Right forelimb (tissue), 1 donor: ENCODE measurements at regions not wholly inside any gene's neighbourhood (a gene's known extent, or its start where the extent isn't known, plus 50 kb on each side); places are given as distances from the start of the nearest gene placed in this dataset.
A peak's percentile ranks its signal among the peaks of the same experiment; 100 is the strongest.
"Not testable (repeated sequence)": the region's sequence is repeated elsewhere in the genome, so short reads cannot be mapped to it uniquely, and the experiment has no call there.

Experiments used
- DNase-seq: peaks from one replicate; pipeline ENCODE4 v3.0.0-alpha.2; 2018

DNA sequence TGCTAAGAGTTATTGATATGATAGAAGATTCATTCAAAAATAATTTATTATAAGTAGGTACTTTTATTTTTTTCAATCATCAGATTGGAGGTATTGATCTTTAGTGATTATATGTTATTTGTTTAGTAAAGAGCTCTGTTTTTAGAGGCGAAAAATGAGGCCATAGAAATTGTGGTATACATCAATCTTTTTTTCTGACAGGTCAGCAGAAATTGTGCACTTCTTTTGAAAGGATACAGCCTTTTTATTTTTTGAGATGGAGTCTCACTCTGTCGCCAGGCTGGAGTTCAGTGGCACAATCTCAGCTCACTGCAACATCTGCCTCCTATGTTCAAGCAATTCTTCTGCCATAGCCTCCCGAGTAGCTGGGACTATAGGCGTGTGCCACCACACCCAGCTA lies 292.1 kb downstream of the BAMBI start:
- DNase-seq = no peak

DNA sequence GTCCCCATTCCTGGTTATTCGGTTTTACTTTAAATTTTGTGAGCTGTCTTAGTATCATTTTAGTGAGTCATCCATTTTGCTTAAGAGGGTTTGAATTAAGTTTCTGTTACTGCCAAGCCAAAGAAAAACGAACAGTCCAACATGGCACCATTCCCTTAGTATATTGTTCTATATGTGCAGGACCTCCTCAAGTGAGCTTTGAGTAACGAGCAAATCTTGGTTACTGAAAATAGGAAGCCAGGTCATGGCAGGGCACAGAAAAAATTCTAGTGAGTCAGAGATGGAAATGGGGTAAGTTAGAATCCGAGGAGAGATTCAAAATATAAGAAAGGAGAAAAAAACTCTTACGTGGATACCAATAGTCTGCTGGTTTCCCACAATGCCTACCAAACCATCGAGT lies 292.9 kb downstream of the BAMBI start:
- DNase-seq = no peak

DNA sequence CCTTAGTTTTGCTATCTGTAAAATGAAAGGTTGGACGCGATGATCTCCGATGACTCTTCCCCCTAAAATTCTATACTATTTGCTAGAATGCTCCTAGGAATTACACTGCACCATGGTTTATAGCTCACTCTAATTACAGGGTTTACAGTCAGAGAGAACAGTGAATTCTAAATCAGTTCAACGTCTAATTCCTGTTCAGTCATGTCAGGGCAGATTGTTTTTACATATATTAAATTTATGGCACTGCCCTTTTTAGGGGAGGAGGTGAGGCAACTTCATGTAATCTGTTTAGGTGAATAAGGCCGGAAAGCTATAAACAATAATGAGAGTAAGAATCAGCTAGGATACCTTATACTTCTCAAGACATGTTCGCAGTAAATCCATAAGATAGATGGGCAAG lies 293.9 kb downstream of the BAMBI start:
- DNase-seq = no peak

DNA sequence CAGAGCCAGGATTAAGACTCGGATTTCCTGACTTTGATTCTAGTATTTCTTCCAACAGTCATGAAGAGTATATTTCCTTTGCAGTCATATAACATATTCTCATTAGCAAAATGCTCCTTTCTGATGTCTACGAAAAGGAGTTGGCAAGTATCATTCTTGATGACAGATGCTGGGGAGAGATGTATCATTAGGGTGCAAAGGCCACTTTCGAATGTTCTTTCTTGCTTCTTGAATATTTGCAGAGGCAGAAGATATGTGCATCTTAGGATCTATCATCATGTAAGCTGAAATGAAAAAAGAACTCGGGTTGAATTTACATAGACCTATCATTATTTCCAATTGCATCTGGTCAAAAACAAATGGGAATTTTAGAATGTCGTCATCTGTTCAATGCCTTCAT lies 294.4 kb downstream of the BAMBI start:
- no peak for DNase-seq

DNA sequence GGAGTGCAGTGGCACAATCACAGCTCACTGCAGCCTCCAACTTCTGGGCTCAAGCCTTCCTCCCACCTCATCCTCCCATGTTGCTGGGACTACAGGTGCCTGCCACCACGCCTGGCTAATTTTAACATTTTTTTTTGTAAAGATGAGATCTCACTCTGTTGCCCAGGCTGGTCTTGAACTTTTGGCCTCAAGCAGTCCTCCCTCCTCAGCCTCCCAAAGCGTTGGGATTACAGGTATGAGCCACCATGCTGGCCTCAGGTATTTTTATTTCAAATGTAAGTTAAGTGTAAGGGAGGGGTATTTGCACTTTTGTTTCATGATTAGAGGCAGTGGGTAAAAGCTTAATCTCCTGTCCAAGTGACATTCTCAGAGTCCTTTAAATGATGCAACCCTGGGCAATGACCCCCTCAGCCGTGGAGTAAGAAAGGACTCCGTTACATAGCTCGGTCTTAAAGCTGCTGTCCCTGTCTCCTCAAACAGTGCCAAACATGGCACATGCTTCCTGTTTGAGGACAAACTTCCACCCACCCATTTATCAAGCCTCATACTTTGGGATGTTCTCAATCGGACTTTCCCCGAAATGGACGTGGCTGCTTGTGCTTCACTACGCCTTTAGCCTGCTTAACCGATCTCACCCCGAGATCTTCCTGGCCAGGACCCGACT lies 296.1 kb downstream of the BAMBI start:
- DNase-seq = no peak

DNA sequence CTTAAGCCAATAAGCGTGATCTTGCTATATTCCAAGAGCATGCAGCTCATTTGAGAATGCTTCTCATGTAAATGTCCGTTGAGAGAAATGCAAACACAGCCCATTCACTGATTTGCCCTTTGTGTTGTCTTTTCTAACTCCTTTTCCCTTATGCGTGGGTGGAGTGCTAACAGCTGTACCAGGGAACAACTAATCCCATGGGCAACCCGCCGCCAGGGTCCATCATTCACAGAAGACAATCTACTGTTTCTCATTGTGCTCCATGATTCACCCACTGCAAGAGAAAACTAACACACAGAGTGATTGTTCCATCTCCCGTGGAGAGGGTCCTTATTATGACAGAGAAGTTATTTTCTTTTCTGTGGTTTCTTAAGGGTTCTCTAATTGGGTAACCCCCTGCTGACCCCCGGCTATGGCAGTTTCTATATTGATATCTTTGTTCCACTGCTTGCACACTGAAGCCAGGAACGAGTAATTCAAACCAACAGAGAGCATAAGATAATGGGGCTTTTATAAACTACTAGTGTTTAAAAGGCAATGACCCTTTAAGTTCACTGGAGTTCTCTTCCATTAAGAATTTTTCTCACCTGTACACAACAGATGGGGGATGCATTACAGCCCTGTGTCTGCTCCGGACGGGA lies 298.7 kb downstream of the BAMBI start:
- peak; percentile 51 for DNase-seq

DNA sequence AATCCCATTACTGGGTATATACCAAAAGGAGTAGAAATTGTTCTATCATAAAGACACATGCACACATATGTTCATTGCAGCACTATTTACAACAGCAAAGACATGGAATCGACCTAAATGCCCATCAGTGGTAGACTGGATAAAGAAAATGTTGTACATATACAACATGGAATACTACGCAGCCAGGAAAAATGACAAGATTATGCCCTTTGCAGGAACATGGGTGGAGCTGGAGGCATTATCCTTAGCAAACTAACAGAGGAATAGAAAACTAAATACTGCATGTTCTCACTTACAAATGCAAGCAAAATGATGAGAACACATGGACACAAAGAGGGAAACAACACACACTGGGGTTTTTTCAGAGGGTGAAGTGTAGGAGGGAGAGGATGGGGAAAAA lies 300.2 kb downstream of the BAMBI start:
- no peak for DNase-seq

DNA sequence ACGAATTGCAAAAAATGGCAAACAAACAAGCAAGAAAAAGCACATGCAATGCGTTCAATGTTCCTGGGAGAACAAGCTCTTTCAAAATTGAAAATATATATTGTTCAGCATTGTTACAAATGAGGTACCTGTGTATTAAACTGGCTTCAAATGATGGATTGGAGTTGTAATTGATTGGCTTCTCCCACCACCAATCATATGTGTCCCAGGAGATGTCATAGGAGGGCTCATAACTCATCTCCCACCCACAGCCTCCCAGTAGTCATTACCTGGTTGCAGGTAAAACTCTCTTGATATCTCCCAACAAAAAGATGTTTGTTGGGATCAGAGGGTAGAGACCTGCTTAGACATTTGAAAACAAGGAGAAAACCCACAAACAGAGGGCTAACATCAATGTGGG lies 302.9 kb downstream of the BAMBI start:
- DNase-seq = no peak

DNA sequence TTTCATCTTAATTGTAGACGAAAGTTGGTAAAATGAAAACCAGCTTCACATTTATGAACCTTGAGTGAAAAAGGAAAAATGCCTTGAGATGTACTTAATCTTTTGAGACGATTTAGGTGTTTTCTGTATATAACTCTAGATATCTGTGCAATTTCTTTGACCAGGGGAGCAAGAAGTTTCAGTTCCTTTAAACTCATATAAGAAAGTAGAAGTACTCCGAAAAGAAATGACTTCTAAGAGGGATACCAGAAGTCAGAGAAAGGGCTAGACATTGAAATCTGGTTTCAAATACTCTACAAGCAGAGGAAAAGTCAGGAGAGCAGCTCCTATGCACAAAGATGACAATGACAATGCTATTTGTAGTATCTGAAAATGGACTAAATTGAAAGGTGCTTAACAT lies 303.7 kb downstream of the BAMBI start:
- no peak for DNase-seq

DNA sequence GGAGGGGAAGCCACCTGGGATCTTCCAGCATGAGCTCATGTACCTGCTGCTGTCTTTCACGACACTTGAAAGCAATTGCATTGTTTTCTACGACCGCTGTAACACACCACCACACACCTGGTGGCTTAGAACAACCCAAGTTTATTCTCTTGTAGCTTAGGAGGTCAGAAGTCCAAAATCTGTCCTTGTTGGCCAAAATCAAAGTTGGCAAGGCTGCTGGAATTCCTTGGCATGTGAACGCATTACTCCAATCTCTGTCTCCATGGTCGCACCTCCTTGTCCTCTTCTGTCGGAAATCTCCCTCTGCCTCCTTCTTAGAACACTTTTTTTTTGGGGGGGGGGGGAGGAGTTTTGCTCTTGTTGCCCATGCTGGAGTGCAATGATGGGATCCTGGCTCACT lies 305.7 kb downstream of the BAMBI start:
- no peak for DNase-seq

DNA sequence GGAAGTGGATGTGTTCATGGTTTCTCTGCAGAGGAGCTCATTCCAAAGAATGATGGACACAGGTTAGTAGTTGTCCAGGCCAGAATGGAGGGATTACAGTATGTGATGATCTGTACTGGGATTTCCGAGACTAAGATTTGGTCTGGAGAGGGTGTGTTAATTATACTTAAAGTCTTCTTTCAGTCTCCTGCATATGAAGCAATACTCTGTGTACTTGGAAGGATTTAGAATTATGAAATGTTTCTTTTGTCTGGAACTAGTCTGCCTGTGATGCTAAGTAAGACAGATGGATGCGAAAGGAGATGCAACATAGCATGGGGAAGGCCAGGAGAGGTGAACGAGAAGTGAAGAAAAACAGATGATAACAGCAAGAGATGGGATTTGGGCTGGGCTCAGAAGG lies 305.1 kb upstream of the LYZL1 start:
- no peak for DNase-seq

DNA sequence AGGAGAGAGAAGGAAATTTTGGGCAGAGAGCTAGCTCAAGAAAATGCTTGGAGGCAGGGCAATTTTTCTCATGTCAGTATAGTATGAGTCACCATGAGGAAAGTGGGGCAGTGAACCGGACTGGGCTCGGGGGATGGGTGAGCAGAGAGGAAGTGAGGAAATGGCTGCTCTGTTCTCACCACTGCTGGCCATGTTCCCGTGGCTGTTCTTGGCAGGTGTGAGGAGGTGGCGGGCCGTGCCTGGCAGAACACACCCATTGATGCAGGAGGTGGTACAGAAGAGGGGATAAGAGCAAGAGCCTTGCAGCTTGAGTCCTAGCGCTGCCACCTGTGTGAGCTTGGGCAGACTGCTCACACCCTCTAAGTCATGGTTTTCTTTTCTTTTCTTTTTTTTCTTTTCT lies 304.4 kb upstream of the LYZL1 start:
- peak; percentile 62 for DNase-seq

DNA sequence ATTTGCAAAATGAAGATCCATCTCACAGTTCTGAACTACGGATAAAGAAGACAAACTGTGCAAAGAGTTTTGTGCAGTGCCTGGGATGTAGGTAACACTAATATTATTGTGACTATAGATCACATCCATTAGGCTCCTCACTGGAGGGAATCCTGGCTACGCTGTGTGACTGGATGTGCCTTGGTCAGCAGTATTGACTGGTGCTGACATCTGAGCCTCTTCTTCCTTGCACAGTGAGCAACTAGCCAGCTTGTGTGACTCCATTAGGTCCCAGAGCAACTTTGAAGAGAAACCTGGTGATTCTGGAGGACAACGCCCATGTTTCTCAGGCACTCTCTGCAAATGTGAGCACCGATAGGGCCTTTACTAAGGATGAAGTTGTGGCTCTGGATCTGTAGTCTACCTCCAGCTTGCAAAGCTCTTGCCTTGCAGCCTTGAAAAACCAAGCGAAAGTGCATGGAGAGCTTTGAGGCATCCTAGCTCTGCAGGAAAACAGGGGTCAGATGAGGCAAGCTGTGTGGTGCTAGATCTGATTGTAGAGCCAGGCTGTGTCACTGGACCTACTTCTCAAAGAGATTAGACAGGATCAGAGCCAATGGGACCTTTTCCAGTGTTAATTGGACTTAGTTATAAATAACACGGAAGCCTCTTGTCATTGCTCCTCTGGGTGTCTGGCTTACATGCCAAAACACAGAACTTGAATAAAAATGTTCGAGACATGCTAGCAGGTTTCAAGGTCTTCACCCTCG lies 303.6 kb upstream of the LYZL1 start:
- no peak for DNase-seq

DNA sequence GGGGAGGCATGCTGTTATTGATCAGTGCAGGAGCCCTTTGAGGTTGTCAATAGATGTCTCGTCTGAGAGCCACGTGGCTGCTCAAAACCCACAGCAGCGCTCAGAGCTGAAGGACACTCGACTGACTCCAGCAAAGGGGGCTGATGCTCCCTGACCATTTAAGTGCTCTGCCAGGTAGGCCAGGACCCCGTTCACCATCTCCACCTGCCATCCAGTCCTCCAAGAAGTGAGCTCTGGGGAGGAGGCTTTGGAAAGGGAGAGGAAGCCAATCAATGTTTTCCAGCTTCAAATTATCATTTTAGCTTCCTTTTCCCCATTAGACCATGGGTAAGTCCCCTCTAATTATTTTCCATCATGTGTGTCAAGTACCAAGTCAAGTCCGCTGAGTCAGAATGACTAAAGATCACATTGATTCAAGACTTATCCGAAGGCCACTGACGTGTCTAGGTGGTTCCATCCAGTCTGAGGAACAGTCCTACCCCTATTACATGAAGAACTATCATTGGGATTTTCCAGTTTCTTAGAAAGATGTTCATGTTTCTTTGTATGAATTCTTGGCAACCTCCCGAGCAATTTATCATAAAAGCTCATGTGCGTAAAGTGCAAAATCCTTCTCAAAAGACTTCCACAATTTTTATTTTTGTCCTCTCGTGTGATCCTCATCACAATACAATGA lies 302.6 kb upstream of the LYZL1 start:
- DNase-seq = no peak

DNA sequence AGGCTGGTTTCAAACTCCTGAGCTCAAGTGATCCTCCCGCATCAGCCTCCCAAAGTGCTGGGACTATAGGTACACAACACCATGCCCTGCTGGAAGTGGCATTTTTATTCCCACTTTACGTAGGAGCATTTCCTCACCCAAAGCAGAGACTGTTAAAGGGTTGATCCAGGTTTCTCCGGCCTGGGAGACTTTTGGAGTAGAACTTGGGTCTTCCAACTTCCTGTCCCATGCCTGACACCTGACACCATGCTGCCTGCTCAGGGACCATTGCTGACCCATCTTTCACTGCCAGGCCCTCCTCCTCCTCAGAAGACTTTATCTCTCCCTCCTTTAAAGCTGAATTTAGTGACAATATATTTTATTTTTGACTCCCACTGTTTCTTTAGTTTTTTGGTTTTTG lies 302.0 kb upstream of the LYZL1 start:
- DNase-seq = no peak

DNA sequence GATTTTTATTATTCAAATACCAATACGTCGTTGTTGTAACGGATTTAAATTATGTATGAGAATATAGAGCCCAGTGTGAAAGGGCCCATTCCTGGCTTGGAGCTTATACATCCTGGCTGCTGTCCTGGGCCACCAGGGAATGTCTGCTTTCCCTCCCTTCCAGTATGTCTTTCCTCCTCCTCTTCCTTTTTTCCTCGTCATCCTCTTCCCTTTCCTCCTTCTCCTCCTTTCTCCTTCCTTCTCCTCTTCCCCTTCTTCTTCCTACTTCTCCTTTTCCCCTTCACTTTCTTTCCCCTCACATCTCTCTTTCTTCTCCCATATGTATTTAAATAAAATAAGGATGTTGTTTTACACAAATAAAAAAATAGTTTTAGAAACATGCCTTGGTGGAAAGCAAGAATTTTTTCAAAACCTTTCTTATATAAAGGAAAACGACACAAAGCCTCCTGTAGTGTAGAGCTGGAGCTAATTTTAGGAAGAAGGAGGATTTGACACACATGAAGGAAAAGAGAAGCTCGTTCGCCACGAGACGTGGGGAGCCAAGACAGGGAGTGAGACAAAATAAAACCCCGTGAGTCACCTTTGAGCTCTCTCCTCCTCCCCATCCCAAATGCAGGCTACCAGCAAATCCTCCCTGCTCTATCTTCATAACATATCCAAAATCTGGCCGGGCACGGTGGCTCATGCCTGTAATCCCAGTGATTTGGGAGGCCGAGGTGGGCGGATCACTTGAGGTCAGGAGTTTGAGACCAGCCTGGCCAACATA lies 301.1 kb upstream of the LYZL1 start:
- DNase-seq = no peak

DNA sequence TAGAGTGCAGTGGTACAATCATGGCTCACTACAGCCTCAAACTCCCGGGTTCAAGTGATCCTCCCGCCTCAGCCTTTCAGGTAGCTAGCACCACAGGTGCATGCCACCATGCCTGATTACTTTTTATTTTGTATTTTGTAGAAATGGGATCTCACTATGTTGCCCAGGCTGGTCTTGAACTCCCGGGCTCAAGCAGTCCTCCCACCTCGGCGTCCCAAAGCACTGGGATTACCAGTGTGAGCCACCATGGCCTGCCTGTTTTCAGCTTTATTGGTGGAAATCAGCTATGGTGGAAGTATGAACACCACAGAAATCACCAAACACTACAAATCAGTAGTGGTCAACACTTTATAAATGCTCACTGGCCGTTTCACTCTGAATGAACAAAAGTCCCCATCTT lies 299.9 kb upstream of the LYZL1 start:
- DNase-seq = no peak

DNA sequence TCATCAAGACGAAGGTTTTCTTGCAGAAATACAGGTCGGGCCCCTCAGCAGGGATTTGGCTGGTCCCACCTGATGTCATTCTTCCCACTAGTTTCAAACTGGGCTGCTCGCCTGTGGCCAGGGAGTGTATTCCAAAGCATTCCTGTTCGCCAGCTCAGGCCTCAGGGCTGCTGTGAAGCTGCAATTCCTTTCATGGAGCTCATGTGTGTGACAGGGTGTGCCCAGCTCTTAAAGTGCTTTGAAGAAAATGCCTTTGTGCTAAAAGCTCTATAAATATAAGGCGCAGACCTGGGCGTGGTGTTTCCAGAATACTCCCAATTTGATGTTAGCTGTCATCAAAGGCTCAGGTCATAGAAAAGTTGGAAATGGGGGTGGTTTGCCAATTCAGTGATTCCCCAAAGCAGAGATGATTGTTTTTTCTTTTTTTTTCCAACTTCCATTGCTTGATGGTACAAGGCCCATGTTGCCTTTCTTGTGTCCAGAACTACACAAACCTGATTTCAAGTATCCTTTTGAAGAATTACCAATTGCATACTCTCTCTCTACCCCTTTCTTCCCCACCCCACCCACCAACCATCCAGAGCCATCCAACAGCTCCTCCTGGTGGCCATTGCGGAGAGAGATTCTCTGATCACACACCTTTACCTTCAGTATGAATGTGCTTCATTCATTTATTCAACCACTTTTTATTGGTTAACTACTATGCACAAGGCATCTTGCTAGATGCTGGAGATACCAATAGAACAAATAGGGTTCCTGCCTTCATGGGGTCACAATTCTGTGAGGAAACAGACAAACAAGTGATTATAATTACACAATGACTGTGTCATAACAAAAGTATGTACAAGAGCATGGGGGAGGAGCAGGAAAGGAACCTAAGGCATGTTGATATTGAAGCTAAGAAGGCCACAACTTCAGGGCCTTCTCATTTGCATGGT lies 297.3 kb upstream of the LYZL1 start:
- no peak for DNase-seq

DNA sequence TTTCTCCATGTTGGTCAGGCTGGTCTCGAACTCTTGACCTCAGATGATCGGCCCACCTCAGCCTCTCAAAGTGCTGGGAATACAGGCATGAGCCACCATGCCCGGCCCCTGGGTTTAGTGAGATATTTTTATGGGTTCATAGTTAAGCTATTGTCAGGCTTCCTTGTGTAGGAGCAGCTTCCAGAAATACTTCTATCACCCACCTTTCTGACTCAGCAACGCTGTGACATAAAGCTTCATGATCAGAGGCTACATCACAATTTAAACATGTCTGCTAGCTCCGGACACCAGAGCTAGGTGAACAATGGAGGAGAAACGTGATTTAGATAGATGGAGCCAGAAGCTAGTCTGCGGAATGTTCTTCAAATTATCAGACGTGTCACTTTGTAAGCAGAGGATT lies 295.8 kb upstream of the LYZL1 start:
- no peak for DNase-seq

DNA sequence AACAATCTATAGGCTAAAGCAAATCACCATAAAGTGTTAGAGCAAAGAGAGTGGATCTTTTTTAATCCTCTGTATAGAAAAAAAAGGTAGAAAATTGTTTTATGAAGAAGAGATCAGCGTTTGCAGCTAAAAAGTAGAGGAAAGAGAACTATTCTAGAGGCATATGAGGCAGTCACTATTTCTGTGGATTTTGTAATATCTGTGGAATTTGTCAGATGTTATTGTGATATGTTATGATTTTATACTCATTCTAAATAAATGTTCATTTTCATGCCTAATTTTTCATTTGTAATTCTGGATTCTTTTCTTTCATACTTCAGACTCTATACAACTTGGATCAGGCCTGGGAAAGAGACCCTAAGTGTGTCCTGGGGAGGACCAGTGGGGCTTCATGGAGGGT lies 295.0 kb upstream of the LYZL1 start:
- no peak for DNase-seq

DNA sequence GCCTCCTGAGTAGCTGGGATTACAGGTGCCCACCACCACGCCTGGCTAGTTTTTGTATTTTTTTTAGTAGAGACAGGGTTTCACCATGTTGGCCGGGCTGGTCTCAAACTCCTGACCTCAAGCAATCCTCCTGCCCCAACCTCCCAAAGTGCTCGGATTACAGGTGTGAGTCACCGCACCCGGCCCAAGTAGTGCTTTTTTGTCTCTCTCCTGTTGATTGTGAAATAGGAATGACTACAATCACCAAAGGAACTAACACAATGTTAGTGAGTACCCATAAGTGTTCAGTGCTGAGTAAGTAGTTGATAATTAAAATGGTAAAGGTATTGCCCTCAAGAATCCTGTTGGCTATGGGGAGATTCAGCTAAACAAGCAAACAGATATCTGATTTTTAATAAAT lies 294.1 kb upstream of the LYZL1 start:
- DNase-seq = not testable (repeated sequence)

DNA sequence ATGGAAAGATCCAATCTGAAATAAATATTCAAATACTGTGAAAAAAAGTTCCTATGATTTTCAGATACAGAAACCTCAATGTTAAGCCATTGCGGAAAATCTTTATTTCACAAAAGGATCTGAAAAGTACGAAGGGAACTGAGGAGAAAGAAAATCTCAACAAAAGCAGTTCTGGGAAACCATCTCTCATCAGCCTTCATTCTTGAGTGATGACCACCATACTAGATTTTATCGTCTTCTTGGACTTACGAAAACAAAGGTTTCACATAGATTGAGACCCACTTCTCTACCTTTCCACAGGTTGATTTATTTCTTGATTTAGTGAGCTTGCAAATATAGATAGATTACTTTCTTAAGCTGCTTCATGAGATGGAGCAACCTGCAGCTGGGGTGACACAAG lies 293.4 kb upstream of the LYZL1 start:
- DNase-seq = no peak
